HG02840 (cell line): ENCODE measurements at regions not wholly inside any gene's neighbourhood (a gene's known extent, or its start where the extent isn't known, plus 50 kb on each side); places are given as distances from the start of the nearest gene placed in this dataset.
"Not testable (repeated sequence)": the region's sequence is repeated elsewhere in the genome, so short reads cannot be mapped to it uniquely, and the experiment has no call there.

Source experiments
- ATAC-seq: cut with Tn5 transposase; IDR thresholded peaks from one replicate; pipeline ENCODE4 v1.9.1; 2021; ENCODE audit warnings: mild to moderate bottlenecking, moderate library complexity, moderate number of reproducible peaks; ENCODE audit not compliant: unreplicated experiment, low FRiP score

- no peak for ATAC-seq
Observed at GRCh38 chr1:119191325-119191724, 50.9 kb upstream of the WARS2 start.

DNA sequence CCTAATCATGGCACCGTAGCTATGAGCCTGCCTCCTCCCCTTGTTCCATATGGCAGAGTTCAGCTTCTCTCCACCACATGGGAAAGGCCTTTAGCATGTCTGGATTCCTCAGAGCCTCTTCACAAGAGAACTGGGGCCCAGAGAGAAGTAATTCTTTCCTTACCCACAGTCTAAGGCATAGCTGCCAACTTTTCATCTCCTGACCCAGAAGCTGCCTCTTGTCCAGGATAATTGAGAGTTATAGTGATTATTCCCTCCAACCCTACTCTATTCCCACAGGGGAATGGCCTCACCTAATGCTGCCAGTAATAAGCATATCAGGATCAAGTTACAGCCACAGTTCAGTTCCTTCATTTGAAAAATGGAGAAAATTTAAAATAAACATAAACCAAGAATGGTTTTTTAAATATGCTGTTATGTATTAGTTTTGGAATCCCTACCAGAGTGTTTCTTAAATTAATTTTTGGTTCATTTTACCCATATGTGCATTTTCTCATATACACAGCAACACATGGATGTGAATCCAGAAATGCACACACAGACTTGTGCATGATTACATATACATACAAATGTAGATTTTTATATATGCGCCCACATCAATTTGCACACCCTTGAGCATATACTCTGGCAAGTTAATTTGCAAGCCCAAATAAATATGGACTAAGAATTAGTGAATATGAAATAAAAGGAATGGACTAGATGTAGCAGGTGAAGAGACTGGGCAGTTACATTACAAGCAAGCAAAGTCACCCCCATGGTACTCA is 63.9 kb upstream of the WARS2 start:
- no peak for ATAC-seq

DNA sequence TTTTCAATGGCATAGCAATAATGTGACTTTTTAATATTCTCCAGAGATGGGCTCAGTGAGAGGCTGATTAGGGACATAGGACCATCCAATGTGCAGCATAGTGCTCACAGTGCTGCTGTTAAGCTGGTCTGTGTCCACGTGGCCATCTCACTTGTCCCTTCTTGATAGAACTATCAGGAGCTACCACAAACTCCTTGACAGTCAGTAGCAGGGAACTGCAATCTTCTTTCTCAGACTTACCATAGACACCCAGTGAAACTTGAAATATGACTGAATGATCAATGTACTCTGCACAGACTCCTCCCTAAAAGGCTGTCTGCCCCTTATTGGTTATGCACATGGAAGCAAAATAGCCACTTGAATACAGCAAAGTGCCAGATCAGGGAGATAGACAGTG is 64.5 kb upstream of the WARS2 start:
- no peak for ATAC-seq

- ATAC-seq = no peak
Observed at GRCh38 chr1:119209061-119209460, 68.6 kb upstream of the WARS2 start.

- ATAC-seq = no peak
Observed at GRCh38 chr1:119209596-119210295, 69.3 kb upstream of the WARS2 start.

GRCh38 chr1:119210296-119210649 is 69.8 kb upstream of the WARS2 start:
- no peak for ATAC-seq

DNA sequence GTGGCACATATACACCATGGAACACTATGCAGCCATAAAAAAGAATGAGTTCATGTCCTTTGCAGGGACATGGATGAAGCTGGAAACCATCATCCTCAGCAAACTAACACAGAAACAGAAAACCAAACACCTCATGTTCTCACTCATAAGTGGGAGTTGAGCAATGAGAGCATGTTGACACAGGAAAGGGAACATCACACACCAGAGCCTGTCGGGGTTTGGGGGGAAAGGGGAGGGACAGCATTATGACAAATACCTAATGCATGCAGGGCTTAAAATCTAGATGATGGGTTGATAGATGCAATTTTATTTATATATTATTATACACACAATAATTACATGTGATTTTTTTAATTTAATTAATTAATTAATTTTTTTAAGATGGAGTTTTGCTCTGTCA is 72.8 kb upstream of the WARS2 start:
- ATAC-seq = not testable (repeated sequence)

DNA sequence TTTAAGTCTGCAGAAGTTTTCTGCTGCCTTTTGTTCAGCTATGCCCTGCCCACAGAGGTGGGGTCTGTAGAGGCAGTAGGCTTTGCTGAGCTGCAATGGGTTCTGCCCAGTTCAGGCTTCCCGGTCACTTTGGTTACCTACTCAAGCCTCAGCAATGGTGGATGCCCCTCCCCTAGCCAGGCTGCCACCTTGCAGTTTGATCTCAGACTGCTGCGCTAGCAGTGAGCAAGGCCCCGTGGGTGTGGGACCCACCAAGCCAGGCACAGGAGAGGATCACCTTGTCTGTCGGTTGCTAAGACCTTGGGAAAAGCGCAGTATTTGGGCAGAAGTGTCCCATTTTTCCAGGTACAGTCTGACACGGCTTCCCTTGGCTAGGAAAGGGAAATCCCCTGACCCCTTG is 74.5 kb upstream of the WARS2 start:
- ATAC-seq = not testable (repeated sequence)

GRCh38 chr1:119217309-119217828 is 76.9 kb upstream of the WARS2 start:
- ATAC-seq = no peak

- no peak for ATAC-seq
Observed at GRCh38 chr1:119219711-119220110, 79.3 kb upstream of the WARS2 start.

DNA sequence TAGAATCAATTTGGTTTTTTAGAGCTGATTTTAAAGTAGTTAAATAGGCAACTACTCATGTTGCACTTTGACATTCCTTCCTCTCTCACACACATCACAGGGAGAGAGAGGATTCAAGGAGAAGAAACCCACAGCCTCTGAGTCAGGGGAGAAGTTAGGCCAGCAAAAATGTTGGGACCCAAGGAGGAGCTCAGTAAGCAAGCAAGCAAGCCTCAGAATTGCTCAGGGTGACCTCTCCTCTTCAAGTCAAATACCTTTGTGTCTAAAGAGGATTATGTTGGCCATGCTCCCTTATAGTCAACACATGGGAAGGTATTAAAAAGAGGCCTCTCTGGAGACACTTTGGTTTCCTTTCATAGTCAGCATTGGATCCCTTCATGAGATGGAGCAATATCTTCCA is 80.5 kb upstream of the WARS2 start:
- ATAC-seq = no peak

GRCh38 chr1:119222271-119222670 is 81.8 kb upstream of the WARS2 start:
- no peak for ATAC-seq

DNA sequence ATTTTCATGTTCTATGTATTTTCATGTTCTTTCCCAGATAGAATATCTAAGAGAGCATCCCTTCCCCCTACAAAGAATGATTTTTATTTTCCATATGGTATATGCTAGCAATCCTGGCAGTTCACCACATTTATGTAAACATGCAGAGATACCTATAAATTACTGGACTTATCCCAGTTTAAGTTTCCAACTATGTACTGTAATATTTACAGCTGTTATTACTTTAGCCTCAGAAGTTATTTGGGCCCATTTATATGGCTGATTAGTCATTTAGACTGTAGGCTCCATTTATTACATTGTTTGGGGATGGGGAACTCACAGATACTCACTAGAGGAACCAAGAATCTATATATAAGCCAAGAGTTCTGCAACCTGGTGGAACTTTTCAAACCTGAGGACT is 84.8 kb upstream of the WARS2 start:
- ATAC-seq = no peak

GRCh38 chr1:119225831-119226230 is 85.4 kb upstream of the WARS2 start:
- no peak for ATAC-seq

- no peak for ATAC-seq
Observed at GRCh38 chr1:119226321-119226720, 85.9 kb upstream of the WARS2 start.

GRCh38 chr1:119226913-119227312 is 86.5 kb upstream of the WARS2 start:
- ATAC-seq = no peak

- no peak for ATAC-seq
Observed at GRCh38 chr1:119227456-119227855, 87.0 kb upstream of the WARS2 start.

- ATAC-seq = no peak
Observed at GRCh38 chr1:119228335-119229080, 88.1 kb upstream of the WARS2 start.

- no peak for ATAC-seq
Observed at GRCh38 chr1:119235120-119235519, 94.7 kb upstream of the WARS2 start.

DNA sequence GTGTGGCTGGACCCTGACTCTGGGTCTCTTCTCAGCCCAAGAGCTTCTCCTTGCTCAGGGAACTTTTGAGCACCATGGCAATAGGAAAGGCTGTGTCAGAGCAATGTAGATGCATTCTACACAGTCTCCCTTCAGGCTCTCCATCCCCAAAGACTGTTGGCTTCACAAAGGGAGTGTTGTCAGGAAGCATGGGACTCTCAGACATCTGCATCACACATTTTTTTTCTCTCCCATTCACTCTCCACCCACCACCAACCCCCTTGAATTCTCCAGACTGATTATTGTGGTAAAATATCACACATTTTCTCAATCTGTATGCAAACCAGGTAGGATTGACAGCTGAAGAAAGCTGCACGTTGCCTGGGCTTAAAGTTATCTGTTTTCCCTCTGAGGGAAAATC is 105.4 kb upstream of the WARS2 start:
- no peak for ATAC-seq

DNA sequence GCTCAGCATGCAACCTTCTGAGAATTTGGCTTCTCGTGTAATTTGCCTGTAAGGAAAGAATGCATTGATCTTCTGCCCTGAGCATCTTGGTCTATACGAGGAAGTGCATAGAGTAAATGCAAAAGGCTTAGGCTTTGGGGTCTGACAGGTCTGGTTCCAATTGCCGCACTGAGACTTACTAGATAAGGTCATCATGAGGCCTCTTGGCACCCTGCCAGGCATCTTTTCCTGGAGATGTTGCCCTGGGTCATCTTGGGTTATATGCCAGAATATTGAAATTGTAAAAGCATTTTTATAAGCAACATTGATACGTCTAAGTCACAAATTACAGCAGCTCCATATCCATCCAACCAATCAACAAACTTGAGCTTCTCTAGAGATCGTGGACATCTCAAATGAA is 108.8 kb upstream of the WARS2 start:
- ATAC-seq = no peak
